ENCODE measurements at regions not wholly inside any gene's neighbourhood (a gene's known extent, or its start where the extent isn't known, plus 50 kb on each side); places are given as distances from the start of the nearest gene placed in this dataset.
A peak's percentile ranks its signal among the peaks of the same experiment; 100 is the strongest.

- no peaks in the 10 kb centered on the region for H3K9me3 ChIP-seq (replicated peaks in 1 of 3)
- peak overlapping the region in 2 of 5 donors; percentile 3 to 24 for H3K27ac ChIP-seq
- WGBS, 4 donors = 28 to 37% (median 33%) methylated on average over 5 of the region's 5 CpGs
- peaks cover 4 to 22% of the 10 kb centered on the region in 2 donors for H3K4me1 ChIP-seq (replicated peaks in 1 of 2)
- TF ChIP-seq CTCF (IDR thresholded peaks at IDR 0.05) (no peak), POLR2A (IDR thresholded peaks at IDR 0.05) (no peak)
- H3K4me3 ChIP-seq = no peak overlapping the region
- no peaks in the 10 kb centered on the region for H3K27me3 ChIP-seq
- intact Hi-C loops (cut with DNase I) = no loop called here
- peak in 1 of 7 donors; percentile 24 for DNase-seq
- no peaks in the 10 kb centered on the region for H3K36me3 ChIP-seq (replicated peaks in 1 of 2)
Measured at GRCh38 chr12:68557011-68557730, 53.5 kb upstream of the RAP1B start.

DNA sequence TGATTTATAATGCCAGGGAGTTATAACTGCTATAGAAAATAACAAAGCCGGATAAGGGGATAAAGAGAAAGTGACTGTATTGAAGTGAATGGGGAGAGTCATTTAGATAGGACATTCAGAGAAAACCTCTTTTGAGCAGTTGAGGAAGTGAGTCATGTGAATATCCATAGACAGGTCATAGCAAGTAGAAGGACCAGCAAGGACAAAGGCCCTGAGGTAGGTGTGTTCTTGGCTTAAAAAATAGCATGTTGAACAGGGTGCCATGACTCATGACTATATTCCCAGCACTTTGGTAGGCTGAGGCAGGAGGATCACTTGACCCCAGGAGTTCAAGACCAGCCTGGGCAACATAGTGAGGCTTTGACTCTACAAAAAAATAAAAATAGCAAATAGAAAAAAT is 51.5 kb upstream of the RAP1B start:
- no peak for DNase-seq
- H3K4me3 ChIP-seq = no peak overlapping the region
- peaks cover 19 to 38% of the 10 kb centered on the region in 2 donors for H3K4me1 ChIP-seq (replicated peaks in 1 of 2)
- no peak for TF ChIP-seq POLR2A (IDR thresholded peaks at IDR 0.05)
- TF ChIP-seq CTCF (IDR thresholded peaks at IDR 0.05) = no peak
- no peaks in the 10 kb centered on the region for H3K27me3 ChIP-seq
- no peak overlapping the region for H3K27ac ChIP-seq
- intact Hi-C loops (cut with DNase I) = no loop called here
- 62 to 84% (median 73%) methylated on average over 1 of the region's 1 CpG for WGBS, 4 donors
- H3K36me3 ChIP-seq (replicated peaks in 1 of 2) = no peaks in the 10 kb centered on the region
- no peaks in the 10 kb centered on the region for H3K9me3 ChIP-seq (replicated peaks in 1 of 3)

GRCh38 chr12:68559984-68560850 is 50.5 kb upstream of the RAP1B start:
- WGBS, 4 donors = 32 to 43% (median 41%) methylated on average over 8 of the region's 8 CpGs
- Histone ChIP-seq H3K4me1 (replicated peaks in 1 of 2) (peaks cover 19 to 45% of the 10 kb centered on the region in 2 donors), H3K27me3 (no peaks in the 10 kb centered on the region), H3K36me3 (replicated peaks in 1 of 2) (no peaks in the 10 kb centered on the region), H3K27ac (peak overlapping the region in 2 of 5 donors; percentile 24 to 59), H3K4me3 (no peak overlapping the region), H3K9me3 (replicated peaks in 1 of 3) (no peaks in the 10 kb centered on the region)
- DNase-seq = peak in 4 of 7 donors; percentile 7 to 52 (median 31)
- TF ChIP-seq POLR2A (IDR thresholded peaks at IDR 0.05) (no peak), CTCF (IDR thresholded peaks at IDR 0.05) (no peak)
- intact Hi-C loops (cut with DNase I) = no loop called here

GRCh38 chr12:68560851-68561422 is 49.8 kb upstream of the RAP1B start:
- no peak for TF ChIP-seq POLR2A (IDR thresholded peaks at IDR 0.05)
- no peak for TF ChIP-seq CTCF (IDR thresholded peaks at IDR 0.05)
- no peak for DNase-seq
- H3K27ac ChIP-seq = peak overlapping the region in 1 of 5 donors; percentile 59
- no peaks in the 10 kb centered on the region for H3K27me3 ChIP-seq
- no peaks in the 10 kb centered on the region for H3K36me3 ChIP-seq (replicated peaks in 1 of 2)
- intact Hi-C loops (cut with DNase I) = no loop called here
- no peak overlapping the region for H3K4me3 ChIP-seq
- WGBS, 4 donors = 73 to 84% (median 78%) methylated on average over 5 of the region's 5 CpGs
- H3K9me3 ChIP-seq (replicated peaks in 1 of 3) = no peaks in the 10 kb centered on the region
- H3K4me1 ChIP-seq (replicated peaks in 1 of 2) = peaks cover 19 to 53% of the 10 kb centered on the region in 2 donors

All from adrenal gland (tissue), 9 donors.